Activated CD4-positive, alpha-beta T cell treated with anti-CD3 and anti-CD28 coated beads, Interleukin-10, Interleukin-2, amounts not matched to agents 100 ng/mL and 50 ng/mL, durations not matched to agents 16 hours and 8 hours (primary cell): ENCODE measurements at regions not wholly inside any gene's neighbourhood (a gene's known extent, or its start where the extent isn't known, plus 50 kb on each side); places are given as distances from the start of the nearest gene placed in this dataset.
A peak's percentile ranks its signal among the peaks of the same experiment; 100 is the strongest.

Source experiments
- DNase-seq: peaks from one replicate; pipeline ENCODE4 v3.0.0-alpha.2; 2020

DNA sequence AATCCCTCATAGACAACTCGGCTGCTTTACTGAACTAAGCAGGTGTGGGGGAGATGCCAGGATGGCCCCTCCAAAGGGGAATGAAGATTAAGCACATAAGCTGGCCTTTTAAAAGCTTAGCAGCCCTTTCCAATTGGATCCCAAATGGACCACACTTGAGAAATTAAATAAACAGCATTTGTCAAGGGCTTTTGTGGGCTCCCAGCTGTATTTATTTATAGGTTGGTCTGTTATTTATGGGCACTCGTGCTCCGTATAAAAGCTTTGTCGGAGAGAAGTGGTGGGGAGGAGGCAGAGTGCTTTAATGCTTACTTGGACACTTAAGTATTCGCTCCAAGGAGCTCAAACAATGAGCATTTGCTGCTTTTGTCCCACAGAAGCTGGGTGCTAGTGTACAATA is 580.2 kb downstream of the MED13L start:
- no peak for DNase-seq

DNA sequence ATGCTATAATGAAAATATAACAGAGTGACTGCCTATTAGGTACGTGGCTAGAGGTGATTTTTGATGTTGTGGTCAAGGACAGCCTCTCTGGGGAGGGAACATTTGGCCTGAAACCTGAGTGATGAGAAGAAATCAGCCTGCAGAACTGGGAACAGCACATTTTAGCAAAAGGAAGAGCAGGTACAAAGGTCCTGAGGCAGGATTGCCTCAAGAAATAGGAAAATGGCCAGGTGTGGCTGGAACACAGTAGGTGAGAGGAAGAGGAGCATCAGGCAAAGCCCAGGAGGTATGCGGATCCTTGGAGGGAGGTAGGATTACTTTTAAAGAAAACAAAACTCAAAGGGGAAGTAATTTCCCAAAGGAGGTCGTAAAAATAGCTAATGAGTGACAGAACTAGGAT is 582.9 kb downstream of the MED13L start:
- DNase-seq, result no peak

DNA sequence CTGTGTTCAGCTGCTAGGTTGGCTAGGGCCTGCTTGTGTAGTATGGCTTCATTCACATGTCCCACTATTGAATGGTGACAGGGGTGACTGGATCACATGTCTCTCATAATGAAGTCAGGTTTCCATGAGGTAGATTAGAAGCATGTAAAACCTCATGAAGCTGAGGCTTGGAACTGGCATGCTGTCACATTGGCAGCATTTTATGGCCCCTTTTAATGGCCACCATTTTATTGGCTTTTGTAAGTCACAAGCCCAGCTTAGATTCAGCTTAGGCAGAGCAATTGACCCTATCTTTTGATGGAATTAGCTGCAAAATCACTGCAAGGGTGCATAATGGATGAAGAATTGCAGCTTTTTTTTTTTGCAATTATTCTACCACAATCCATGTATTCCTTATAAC is 583.5 kb downstream of the MED13L start:
- DNase-seq, result no peak

DNA sequence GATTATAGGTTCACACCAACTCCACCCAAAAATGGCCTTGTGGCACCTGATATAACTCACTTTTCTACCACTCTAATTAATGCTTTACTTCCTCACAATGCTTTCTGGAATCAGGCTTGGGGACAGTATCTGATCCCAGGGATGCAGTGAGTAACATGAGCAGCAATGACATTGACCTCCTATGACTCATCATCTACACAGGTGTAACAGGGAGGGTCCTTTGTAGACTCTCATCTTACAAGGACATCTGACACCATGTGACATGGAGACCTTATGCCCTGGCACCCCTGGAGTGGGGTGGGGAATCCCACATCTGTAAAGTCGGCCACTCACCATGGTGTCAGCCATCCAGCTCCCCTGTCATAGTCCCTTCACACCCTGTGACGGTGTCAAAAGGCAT is 586.4 kb downstream of the MED13L start:
- DNase-seq, result no peak

DNA sequence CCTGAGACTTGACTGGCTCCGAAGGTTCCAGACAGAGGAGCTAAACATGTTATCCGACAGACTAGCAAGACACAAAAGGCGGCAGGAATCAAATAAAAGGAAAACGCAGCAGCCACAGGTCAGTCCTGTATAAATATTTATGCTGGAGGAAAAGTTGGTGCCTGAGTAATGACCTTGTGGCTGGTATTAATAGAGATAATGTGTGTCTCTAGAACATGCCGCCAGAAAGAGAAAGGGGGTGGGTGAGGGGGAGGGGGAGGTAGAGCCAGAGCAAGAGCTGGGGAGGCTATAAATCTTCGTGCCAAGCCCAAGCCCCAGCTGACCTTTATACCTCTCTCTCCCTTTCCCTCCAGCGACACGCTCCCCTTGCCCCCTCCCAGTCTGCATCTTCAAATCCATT is 590.4 kb downstream of the MED13L start:
- DNase-seq, result no peak

DNA sequence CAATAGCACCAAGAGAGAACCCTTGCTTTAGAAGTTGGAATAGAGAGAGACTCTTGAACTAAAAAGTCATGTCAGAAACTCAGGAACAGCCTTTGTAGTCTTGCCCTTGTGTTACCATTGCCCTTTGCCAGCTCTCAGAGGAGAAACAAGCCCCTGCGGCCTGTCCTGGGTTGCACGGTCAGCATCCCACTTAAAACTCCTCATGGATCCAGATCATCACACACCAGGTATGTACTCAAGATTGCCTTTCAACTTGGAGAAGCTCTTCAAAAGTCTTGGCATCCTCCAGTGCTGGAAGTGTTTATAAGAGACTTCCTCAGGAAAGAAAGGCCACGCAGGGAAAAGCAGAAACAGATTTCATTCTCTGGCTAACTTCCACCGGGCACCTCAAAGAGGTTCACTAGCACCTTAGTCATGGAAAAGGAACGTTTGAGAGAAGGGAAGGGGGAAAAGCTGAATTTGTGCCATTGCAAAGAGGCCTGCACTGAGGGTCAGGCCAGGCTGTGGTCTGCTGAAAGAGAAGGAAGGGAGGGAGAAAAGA is 594.2 kb downstream of the MED13L start:
- no peak for DNase-seq

DNA sequence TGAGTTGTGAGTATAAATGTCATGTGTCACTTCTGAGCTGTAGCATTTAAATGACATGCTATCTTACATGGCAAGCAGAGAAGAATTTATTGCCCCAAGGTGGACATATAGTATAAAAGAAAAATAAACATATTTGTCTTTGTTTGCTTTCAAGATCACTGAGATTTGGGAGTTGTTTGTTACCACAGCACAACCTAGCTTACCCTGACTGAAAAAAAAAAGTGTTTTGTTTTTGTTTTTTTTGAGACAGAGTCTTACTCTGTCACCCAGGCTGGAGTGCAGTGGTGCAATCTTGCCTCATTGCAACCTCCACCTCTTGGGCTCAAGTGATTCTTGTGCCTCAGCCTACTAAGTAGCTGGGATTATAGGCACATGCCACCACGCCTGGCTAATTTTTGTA is 596.5 kb downstream of the MED13L start:
- no peak for DNase-seq

DNA sequence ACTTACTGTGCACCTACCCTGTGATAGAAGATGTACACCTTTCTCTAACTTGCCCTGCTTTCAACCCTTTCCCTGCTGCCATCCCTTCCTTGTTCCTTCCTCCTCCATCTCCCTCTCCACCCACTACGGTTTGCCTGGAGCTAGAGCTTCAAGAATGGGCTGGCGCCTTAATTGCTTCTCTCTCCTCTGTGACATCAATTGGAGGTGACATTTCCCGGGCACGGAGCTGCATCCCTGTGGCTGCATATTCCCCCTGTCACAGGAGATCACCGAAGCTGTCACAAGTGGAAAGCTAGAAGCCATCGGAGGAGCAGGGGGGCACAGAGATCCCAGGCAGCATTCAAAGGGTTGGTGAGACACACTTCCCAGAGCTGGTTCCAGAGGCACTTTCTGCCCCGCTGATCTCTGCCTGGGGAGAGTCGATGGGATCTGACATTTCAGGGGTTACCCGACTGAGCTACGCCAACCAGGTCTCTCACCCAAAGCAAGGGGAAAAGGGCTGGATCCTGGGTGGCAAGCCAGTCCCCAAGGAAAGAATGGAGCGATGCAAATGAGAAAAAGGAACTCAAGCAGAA is 604.9 kb downstream of the MED13L start:
- DNase-seq, result no peak

DNA sequence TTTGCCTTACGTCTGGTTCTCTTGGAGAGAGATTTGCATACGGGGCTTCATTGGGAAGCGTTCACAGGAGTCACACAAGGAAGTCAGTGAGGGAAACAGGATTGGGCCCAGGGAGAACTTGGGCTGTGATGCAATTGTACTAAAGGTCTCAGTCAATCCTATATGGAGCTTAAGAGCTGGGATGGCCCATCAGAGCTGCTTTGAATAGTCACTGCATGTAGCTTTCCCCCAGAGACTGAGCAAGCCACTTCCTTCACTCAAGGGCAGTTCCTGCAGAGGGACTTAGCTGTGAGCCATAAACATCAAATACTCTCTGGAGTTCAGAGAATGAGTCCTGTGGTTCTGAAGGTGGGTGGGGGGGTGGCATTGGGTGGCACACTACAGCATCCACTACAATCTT is 605.4 kb downstream of the MED13L start:
- no peak for DNase-seq

DNA sequence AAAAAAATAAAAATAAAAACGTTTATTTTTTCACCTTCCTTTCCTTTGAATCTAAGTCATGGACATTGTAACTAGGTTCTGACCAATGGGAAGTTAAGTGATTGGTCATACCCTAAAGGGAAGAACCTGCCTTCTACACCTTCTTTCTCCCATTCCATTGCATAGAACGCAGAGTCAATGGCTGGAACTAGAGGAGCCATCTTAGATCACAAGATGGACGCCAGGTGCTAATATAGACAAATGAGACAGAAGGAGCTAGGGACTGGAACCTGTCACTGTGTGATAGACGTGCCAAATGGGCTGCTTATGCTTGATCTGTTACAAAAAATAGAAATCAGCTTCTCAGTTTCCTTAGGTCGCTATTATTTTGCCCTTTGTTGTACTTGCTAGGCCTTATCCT is 606.6 kb downstream of the MED13L start:
- DNase-seq, result no peak

DNA sequence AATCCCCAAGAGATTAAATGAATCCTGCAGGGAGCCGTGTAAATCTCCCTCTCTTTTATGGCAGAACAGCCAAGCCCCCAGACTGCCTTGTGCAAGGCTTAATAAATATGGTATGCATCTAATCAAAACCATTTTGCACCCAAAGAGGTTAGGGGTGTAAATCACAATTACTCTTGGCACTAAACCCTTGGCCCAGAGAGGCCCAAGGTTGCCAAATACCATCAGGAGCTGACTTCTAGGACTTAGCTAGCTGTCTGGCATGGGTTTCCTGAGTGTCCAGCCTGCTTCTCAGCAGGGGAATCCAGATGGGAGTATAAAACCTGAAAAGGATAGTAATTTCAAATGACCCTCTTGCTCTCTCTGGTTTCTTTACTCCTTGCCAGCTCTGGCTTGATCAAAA is 610.4 kb downstream of the MED13L start:
- DNase-seq, result no peak

DNA sequence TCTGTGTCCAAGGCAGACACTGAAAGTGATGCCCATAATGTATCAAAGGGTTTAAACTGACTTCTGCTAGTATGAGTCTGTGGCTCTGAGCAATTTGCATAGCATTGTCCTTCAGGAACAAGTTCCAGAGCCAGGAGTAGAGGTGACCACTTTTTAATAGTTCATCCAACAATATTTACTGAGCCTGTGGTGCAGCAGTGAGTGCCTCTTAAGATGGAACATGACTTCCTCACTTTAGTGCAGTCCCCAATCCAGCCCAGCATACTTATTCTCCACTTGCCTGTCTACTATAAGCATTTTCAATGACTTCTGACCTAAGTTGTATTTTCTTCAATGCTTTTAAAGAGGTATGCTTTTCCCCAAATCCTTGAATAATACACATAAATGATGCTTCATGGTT is 611.3 kb downstream of the MED13L start:
- DNase-seq, result no peak

DNA sequence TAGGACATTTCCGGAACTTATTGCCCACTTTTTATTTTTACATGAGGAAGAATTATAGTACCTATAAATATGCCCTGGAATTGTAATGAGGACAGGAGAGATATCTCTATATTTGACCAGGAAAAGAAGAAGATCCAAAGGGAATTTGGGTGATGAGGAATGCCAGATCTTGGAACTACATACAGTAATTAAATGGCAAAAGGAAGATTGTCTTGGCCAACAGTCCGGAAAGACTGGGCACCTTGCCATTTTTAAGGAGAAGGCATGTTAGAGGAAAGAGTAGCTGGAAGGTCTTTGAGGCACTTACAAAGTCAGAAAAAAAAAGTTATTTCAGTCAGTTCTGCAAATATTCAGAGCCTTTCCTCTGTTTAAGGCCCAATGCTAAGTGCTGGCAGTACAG is 616.4 kb downstream of the MED13L start:
- DNase-seq, result no peak

DNA sequence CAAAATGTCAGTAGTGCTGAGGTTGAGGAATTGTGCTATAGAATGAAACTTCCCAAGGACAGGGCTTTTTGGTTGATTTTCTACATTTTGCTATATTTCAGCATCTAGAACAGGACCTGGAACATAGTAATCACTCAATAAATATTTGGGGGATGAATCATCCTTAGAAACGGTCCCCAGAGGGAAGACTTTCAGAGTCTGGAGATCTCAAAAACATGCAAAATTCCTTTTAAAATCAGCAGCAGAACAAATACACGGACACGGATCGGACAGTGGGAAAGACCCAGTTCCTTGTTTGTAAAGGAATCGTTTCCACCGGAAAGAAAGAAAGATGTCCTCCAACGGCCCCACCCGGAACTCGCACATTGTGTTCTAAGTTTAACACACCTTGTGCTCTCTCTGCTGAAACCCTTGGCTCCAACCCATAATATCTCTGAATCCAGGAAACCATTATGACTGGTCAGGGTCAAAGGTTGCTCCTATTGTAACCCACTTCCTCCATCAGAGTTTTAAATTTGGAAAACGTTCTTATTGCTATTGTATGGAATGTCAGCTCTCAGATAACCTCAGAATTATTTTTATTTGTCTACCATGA is 617.2 kb downstream of the MED13L start:
- DNase-seq, result peak; percentile 0

DNA sequence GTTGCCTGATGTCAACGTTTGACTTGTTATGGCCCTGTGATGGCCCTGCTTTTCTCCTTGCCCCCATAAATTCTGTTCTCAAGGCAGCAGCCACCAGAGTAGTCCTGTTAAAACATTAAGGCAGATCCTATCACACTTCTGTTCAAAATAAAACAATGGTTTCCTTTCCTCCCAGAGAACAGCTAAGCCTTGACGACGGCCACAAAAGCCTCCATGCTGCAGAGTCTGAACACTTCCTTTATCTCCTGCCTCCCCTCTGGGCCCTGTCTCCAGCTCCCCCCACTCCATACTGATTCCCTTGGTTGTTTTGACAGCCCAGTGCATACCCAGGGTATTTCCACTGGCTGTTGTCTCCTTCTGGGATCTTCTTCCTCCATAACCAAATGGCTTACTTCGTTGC is 618.1 kb downstream of the MED13L start:
- DNase-seq, result no peak

DNA sequence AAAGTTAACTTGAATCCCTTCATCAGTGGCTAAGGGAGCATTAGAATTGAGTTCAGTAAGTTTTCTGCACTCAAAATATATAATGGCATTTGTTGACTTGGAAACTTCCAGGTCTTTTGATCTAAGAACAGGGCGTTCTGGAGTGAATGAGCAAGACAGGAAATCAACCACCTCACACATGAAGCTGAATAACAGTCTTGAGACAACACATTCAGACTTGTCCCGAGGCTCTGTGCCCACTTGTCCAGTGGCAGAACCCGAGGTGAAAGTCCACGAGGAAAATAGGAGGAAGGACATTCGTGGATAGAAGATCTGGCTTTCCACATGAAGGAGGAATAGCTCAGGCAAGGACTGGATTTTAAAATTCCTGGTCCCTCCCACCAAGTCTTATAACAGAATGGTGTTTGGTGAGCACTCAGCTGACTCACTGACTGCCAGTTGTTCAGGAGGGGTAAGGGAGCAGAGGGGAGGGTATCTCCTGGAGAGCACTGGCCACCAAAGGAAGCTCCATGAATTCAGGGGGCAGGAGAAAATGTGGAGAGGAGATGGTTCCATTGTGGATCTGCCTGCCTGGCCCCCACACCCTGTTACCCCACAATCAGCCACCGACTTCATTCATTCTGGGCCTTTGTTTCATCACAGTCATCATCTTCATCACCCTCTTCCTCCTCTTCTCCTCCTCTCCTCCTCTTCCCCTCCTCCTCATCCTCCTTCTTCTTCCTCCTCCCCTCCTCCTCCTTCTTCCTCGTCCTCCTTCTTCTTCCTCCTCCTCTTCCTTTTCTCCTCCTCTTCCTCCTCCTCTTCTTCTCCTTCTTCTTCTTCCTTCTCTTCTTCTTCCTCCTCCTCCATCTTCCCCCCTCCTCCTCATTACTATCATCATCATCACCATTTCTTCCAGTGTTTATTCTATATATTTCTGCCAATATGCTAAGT is 620.1 kb downstream of the MED13L start:
- DNase-seq, result no peak

DNA sequence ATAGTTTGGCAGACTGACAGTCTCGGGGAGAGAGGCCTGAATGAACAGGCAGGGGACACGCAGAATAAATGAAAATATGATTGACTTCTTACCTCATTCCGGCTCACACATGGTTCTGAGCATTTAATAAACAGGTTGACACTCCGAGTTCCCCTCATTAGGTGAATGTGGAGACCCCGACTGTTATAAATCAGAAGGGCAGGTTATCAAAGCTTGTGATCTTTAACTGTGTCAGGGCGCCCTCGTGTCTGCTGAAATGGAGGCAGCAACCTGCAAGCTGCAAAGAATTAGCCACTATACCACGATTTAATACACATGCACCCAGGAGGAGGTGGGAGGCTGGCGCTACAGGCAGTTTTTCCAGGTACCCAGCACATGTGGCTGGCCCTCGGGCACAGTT is 627.5 kb downstream of the MED13L start:
- DNase-seq, result no peak

DNA sequence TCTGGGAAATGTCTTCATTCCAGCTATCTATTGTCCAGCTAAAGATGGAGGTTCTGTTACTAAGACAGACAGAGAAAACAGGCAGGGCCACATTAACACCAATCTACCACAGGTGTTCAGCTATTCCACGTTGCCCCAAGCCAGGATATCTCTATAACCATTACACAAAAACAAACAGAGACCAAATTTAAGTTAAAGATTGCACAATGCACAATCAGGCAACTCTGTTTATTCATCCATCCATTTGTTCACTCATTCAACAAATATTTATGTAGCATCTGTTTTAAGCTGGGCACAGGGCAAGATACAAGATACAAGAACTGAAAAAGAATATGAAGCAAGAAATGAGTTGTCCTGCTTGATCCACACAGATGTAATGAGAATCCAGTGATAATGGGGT is 629.0 kb downstream of the MED13L start:
- DNase-seq, result no peak

DNA sequence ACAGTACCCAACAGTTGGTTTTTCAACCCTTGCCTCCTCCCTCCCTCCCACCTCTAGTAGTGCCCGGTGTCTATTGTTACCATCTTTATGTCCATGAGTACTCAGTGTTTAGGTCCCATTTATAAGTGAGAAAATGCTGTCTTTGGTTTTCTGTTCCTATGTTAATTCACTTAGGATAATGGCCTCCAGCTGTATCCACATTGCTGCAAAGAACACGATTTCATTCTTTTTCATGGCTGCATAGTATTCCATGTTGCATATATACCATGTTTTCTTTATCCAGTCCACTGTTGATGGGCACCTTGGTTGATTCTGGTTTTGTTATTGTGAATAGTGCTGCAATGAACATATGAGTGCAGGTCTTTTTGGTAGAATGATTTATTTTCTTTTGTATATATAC is 631.3 kb downstream of the MED13L start:
- no peak for DNase-seq

DNA sequence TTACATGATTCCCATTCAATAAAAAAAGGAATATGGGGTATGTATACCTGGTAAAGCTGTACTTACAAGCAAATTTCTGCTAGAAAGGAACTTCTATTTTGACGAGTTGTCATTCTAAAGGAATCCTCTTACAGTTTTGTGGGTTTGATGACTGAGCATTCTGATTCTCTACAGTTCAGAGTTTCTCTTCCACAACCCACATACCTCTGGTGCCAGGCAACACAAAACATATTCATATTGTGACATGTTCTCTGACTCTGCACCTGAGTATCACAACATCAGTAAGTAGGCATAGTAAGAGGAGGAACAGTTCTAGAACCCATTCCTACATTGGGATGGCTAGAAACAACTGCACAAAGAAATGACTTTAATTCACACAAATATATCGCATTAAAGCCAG is 636.6 kb downstream of the MED13L start:
- DNase-seq, result no peak

DNA sequence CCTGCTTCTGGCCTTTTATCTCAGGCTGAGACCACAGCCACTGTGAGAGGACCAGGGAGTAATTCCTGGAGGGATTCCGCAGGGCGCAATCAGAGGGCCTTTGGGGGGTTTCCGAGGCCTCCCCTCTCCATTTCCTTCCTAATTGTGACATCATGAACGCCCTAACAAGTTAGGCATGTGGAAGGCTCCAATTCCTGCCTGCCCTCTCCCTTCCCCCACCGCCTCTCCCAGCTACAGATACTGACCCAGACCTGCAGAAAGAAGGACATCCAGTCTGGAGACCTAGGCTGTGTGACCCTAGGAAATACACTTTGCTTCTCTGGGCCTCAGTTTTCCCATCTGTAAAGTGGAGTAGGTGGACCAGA is 637.9 kb downstream of the MED13L start:
- no peak for DNase-seq

DNA sequence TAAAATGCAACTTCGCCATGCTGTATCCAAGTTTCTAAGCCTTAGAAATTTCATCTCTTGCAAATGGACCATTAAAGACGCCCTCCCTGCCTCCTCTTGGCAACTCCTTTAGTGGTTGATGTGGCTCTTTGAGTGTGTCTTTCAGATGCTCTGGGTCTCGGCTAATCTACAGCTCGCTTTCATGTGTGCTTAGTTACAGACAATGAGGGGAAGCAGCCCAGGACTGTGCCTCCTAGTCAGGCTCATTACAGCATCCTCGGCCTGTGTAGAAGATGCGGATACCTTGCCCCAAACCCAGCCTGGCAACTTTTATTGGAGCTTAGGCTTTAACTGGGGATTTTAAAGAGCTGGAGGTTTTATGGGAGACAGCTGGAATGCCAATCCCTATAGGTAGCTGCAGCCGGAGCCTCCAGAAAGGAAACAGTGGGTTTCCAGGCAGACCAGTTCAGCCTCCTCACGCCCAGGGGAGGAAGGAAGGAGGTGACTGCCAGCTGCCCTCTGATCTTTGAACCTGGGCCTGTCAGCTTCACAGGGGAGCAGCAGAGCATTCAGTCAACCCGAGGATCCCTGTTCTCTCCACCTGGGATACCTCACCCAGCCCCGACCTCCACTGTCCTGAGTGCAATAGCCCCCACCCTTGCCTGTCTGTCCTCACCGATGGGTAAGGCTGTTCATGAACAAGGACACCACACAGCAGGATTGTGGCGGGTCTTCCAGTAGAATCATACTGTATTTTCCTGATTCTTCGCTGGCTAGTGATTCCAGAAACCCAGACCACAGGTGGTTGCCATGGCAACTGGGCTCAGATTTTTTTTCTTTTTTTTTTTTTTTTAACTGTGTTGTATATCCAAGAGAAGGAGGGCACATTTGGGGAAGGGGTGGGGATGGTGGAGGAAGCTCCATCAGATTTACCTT is 638.5 kb downstream of the MED13L start:
- DNase-seq, result no peak

DNA sequence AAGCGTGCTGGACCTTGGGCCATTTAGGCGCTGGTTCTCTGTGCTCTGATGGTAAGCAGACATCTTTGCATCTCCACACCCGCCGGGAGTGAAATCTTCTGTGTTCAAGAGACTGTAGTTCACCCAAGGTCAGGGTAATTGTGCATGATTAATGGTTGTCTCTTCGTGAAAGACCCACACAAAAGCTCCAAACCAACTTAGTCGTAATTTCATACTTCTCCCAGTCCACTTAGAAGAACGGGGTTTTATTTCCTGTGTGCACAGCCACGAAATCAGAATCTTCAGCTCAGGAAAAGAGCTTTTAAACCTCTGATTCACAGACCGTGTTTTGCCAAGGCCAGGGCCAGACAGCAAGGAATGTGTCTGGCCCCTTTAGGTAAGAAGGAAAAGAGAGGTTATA is 640.9 kb downstream of the MED13L start:
- DNase-seq, result no peak
